ENCODE measurements at regions not wholly inside any gene's neighbourhood (a gene's known extent, or its start where the extent isn't known, plus 50 kb on each side); places are given as distances from the start of the nearest gene placed in this dataset.
A peak's percentile ranks its signal among the peaks of the same experiment; 100 is the strongest.

GRCh38 chr5:68447136-68447929, 231.8 kb downstream of the PIK3R1 start:
- no peak for DNase-seq (ENCODE audit: low read depth in 2 of 3, low spot score in 2 of 3)

- DNase-seq (ENCODE audit: low read depth in 2 of 3, low spot score in 2 of 3), result no peak
Observed at GRCh38 chr5:68449380-68449779, 233.8 kb downstream of the PIK3R1 start.

- DNase-seq (ENCODE audit: low read depth in 2 of 3, low spot score in 2 of 3), result no peak
Observed at GRCh38 chr5:68450245-68450852, 234.8 kb downstream of the PIK3R1 start.

- no peak for DNase-seq (ENCODE audit: low read depth in 2 of 3, low spot score in 2 of 3)
Observed at GRCh38 chr5:68452286-68452685, 236.7 kb downstream of the PIK3R1 start.

- DNase-seq (ENCODE audit: low read depth in 2 of 3, low spot score in 2 of 3), result no peak
Observed at GRCh38 chr5:68454172-68454571, 238.6 kb downstream of the PIK3R1 start.

GRCh38 chr5:68454766-68455165, 239.2 kb downstream of the PIK3R1 start:
- DNase-seq (ENCODE audit: low read depth in 2 of 3, low spot score in 2 of 3), result no peak

GRCh38 chr5:68455216-68455615, 239.7 kb downstream of the PIK3R1 start:
- no peak for DNase-seq (ENCODE audit: low read depth in 2 of 3, low spot score in 2 of 3)

- DNase-seq (ENCODE audit: low read depth in 2 of 3, low spot score in 2 of 3), result no peak
Observed at GRCh38 chr5:68456756-68457217, 241.2 kb downstream of the PIK3R1 start.

- no peak for DNase-seq (ENCODE audit: low read depth in 2 of 3, low spot score in 2 of 3)
Observed at GRCh38 chr5:68457285-68457684, 241.7 kb downstream of the PIK3R1 start.

GRCh38 chr5:68458416-68459021, 243.0 kb downstream of the PIK3R1 start:
- no peak for DNase-seq (ENCODE audit: low read depth in 2 of 3, low spot score in 2 of 3)

GRCh38 chr5:68459093-68459809, 243.7 kb downstream of the PIK3R1 start:
- no peak for DNase-seq (ENCODE audit: low read depth in 2 of 3, low spot score in 2 of 3)

- DNase-seq (ENCODE audit: low read depth in 2 of 3, low spot score in 2 of 3), result no peak
Observed at GRCh38 chr5:68459810-68460139, 244.2 kb downstream of the PIK3R1 start.

GRCh38 chr5:68460147-68460798, 244.7 kb downstream of the PIK3R1 start:
- no peak for DNase-seq (ENCODE audit: low read depth in 2 of 3, low spot score in 2 of 3)

GRCh38 chr5:68463606-68464005, 248.1 kb downstream of the PIK3R1 start:
- DNase-seq (ENCODE audit: low read depth in 2 of 3, low spot score in 2 of 3), result no peak

GRCh38 chr5:68464424-68464823, 248.9 kb downstream of the PIK3R1 start:
- peak in 2 of 3 experiments; percentile 19 to 28 for DNase-seq (ENCODE audit: low read depth in 2 of 3, low spot score in 2 of 3)

GRCh38 chr5:68465133-68465532, 249.6 kb downstream of the PIK3R1 start:
- DNase-seq (ENCODE audit: low read depth in 2 of 3, low spot score in 2 of 3), result peak in 1 of 3 experiments; percentile 18

GRCh38 chr5:68465934-68466551, 250.5 kb downstream of the PIK3R1 start:
- DNase-seq (ENCODE audit: low read depth in 2 of 3, low spot score in 2 of 3), result no peak

- no peak for DNase-seq (ENCODE audit: low read depth in 2 of 3, low spot score in 2 of 3)
Observed at GRCh38 chr5:68467208-68467607, 251.7 kb downstream of the PIK3R1 start.

- no peak for DNase-seq (ENCODE audit: low read depth in 2 of 3, low spot score in 2 of 3)
Observed at GRCh38 chr5:68467794-68468193, 252.2 kb downstream of the PIK3R1 start.

GRCh38 chr5:68468322-68468721, 252.8 kb downstream of the PIK3R1 start:
- no peak for DNase-seq (ENCODE audit: low read depth in 2 of 3, low spot score in 2 of 3)
